ENCODE measurements at regions not wholly inside any gene's neighbourhood (a gene's known extent, or its start where the extent isn't known, plus 50 kb on each side); places are given as distances from the start of the nearest gene placed in this dataset.

GRCh38 chr15:69848551-69849231, 249.0 kb downstream of the TLE3 start:
- no peak for TF ChIP-seq SMC3 (IDR thresholded peaks at IDR 0.05; ENCODE audit: low read depth, low read length)
- TF ChIP-seq CTCF (IDR thresholded peaks at IDR 0.05) = no peak
- no peak for TF ChIP-seq GATA2 (CRISPR knock-in tag; IDR thresholded peaks at IDR 0.05)
- TF ChIP-seq REST (IDR thresholded peaks at IDR 0.05; ENCODE audit: low read depth, low read length) = no peak
- TF ChIP-seq EP300 (IDR thresholded peaks at IDR 0.05; ENCODE audit: borderline replicate concordance in 1 of 2, low read depth in 1 of 2, low read length in 1 of 2) = no peak
- no peak for TF ChIP-seq POLR2AphosphoS5 (IDR thresholded peaks at IDR 0.05; ENCODE audit: low read depth, low read length)
- TF ChIP-seq IRF3 (IDR thresholded peaks at IDR 0.05; ENCODE audit: low read depth, low read length) = no peak
- no peak for TF ChIP-seq RAD21 (IDR thresholded peaks at IDR 0.05; ENCODE audit: low read length)
- TF ChIP-seq RXRA (IDR thresholded peaks at IDR 0.05; ENCODE audit: borderline replicate concordance, low read depth) = no peak
- no peak for TF ChIP-seq EZH2phosphoT487 (IDR thresholded peaks at IDR 0.05; ENCODE audit: borderline replicate concordance, low read depth)

Data from SK-N-SH (cell line).